Endothelial cell of hepatic sinusoid (primary cell): ENCODE measurements at regions not wholly inside any gene's neighbourhood (a gene's known extent, or its start where the extent isn't known, plus 50 kb on each side); places are given as distances from the start of the nearest gene placed in this dataset.

Experiments
- in situ Hi-C: cut with HindIII; loops from 2 replicates; pipeline ENCODE4 v1.10.0; 2017; ENCODE audit warnings: low sequenced_read_pairs

GRCh38 chr2:174669336-174669735 is 71.7 kb upstream of the WIPF1 start:
- in situ Hi-C loops = no loop called here

GRCh38 chr2:174668075-174668474 is 70.5 kb upstream of the WIPF1 start:
- in situ Hi-C loops = no loop called here

GRCh38 chr2:174667250-174667860 is 69.8 kb upstream of the WIPF1 start:
- in situ Hi-C loops = no loop called here

DNA sequence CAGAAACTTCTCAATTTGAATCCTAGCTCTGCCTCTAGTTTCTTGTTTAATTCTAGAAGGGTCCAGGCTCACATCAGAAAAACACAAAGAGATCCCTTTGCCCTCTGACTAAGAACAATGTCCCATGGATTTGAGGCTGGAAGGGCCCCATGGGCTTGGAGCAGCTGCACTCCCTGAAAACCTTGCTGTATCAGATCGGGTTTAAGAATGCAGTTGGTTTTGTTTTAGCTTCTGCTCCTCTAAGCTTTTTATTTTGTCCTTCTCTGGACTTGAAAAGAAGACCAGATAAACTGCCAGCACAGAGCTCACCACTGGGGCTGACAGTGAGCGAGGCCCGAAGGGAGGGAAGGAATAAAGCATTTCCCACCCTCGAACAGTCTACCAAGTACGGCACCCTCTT is 69.2 kb upstream of the WIPF1 start:
- in situ Hi-C loops = no loop called here

GRCh38 chr2:174666312-174666711 is 68.7 kb upstream of the WIPF1 start:
- in situ Hi-C loops = no loop called here

DNA sequence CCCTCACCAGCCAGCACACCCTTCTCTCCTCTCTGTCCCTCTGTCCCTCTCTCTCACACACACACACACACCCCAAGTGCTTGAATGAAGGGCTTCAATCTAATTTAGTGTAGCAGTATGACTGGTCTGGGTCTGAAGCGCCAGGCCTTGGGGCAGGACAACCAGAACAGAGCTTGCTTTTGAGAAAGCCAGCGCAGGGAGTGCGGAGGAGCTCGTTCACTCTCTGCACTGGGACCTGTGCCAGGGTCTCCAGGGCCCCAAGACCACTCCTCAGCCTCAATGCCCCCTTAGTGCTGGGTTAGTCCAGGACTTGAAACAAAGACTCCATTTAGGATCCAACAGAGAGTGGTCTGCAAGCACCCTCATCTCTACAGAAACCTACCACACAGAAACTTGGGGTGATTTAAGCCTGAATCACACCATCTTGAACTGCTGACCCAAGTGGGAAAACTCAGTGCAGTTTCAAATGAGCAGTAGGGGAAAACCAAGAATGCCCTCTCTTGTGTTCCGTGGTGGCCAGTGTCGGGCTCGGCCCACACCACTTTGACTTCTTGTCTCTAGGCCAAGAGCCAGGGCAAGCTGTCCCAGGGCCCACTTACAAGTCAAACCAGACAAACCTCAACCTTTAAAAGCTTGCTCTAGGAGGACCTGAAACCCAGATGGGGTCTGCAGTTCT is 66.6 kb upstream of the WIPF1 start:
- in situ Hi-C loops = loop anchor here (5.0 kb wide), 1 partner anchor 47 kb away; no protein-coding TSS in a partner anchor

- in situ Hi-C loops = loop anchor here (5.0 kb wide), 1 partner anchor 46 kb away; no protein-coding TSS in a partner anchor
These were observed 65.9 kb upstream of the WIPF1 start for GRCh38 chr2:174663550-174663949.

DNA sequence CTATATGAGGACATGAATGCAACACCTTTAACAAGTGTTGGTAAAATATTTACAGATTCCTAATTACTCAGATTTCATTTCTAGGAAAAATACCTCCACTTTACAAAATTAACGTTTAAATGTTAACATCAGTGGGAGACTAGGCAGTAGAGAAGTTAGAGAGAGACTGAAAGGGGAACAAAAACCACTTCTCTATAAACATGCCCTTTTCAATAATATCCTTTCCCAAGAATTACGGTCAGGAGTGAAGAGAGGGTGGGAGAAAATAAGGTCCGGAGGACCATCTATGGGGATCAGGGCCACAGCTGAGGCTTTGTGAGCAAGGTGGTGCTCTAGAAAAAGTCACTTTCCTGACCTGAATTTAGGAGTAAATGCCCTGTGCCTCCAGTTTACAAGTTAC is 65.3 kb upstream of the WIPF1 start:
- in situ Hi-C loops = loop anchor here (5.0 kb wide), 1 partner anchor 46 kb away; no protein-coding TSS in a partner anchor

GRCh38 chr2:174662459-174662858 is 64.9 kb upstream of the WIPF1 start:
- in situ Hi-C loops = loop anchor here (5.0 kb wide), 1 partner anchor 45 kb away; no protein-coding TSS in a partner anchor

GRCh38 chr2:174660984-174661675 is 63.5 kb upstream of the WIPF1 start:
- in situ Hi-C loops = loop anchor here (5.0 kb wide), 1 partner anchor 44 kb away; no protein-coding TSS in a partner anchor

DNA sequence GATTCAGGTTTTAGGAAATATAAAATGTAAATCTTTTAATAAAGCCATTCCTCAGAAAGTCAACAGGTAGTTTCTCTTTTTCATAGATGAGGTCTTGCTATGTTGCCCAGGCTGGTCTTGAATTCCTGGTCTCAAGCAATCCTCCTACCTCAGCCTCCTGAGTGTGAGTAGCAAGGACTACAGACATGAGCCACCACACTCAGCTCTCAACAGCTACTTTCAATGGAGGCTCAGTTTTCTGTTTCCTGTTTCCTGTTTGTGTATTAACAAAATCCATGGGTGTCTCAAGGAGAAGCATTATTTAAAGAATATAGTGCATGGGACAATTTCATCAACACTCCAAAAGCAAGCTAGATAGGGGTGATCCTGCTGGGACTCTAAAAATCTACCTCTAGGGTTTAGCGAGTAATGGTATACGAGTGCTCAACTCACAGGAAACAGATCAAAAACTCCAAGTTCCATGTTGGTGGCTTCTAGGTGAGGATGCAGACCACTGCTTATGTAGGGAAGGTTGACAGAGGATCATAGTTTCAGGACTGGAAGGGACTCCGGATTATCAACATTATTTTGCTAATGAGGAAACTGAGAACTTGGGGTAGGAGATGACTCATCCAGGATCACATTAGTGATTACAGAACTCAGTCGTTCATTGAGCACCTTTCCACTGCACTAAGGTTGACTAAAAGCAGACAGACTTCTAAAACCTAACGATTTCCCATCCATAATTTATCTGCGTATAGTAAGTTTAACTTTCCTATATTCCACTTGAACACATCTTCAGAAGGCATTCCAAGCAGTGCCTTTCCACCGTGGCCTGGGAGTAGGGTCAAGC is 61.7 kb upstream of the WIPF1 start:
- in situ Hi-C loops = no loop called here

GRCh38 chr2:174656676-174657176 is 59.1 kb upstream of the WIPF1 start:
- in situ Hi-C loops = no loop called here

GRCh38 chr2:174656035-174656434 is 58.4 kb upstream of the WIPF1 start:
- in situ Hi-C loops = no loop called here

GRCh38 chr2:174654419-174654941 is 56.9 kb upstream of the WIPF1 start:
- in situ Hi-C loops = no loop called here

DNA sequence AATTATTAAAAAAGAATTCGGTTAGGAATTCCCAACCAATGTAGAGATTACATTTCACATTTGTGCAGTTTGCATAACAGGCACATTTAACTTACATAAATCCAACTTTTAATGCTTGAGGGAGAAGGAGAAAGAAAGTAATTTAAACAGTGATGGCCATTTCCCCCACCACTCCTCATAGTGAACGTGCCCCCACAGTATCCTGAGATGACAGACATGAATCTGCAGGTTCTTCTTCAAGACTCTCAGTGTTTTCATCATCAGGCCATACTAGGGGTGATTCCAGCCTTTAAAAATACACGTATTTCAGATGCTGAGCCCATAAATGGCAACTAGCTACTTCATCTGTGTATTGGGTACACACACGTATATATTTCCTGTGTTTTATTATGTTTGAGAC is 51.3 kb upstream of the WIPF1 start:
- in situ Hi-C loops = no loop called here
